ACC112 (cell line): ENCODE measurements at regions not wholly inside any gene's neighbourhood (a gene's known extent, or its start where the extent isn't known, plus 50 kb on each side); places are given as distances from the start of the nearest gene placed in this dataset.
"Not testable (repeated sequence)": the region's sequence is repeated elsewhere in the genome, so short reads cannot be mapped to it uniquely, and the experiment has no call there.

Source experiments
- H2AFZ ChIP-seq: fragments of 200-600 bp; sonication (generic); one replicate; pipeline ENCODE4 v1.6.0; 2017; ENCODE audit warnings: antibody characterized with exemption, low read length; ENCODE audit not compliant: unreplicated experiment
- H3K27ac ChIP-seq: fragments of 200-600 bp; sonication (generic); 2 replicates; pipeline ENCODE4 v1.5.1; 2014; ENCODE audit warnings: low read depth, mild to moderate bottlenecking, antibody characterized with exemption, low read length, moderate library complexity
- H3K27me3 ChIP-seq: fragments of 200-600 bp; sonication (generic); 2 replicates; pipeline ENCODE4 v1.6.1; 2014; ENCODE audit warnings: mild to moderate bottlenecking, antibody characterized with exemption, low read length, moderate library complexity, mixed read lengths; ENCODE audit not compliant: insufficient read depth
- H3K36me3 ChIP-seq: fragments of 200-600 bp; sonication (generic); 2 replicates; pipeline ENCODE4 v1.6.1; 2016; ENCODE audit warnings: mild to moderate bottlenecking, antibody characterized with exemption, low read length, moderate library complexity, mixed read lengths; ENCODE audit not compliant: insufficient read depth
- H3K4me1 ChIP-seq: fragments of 200-600 bp; sonication (generic); one replicate; pipeline ENCODE4 v1.6.1; 2016; ENCODE audit warnings: low read length, mixed read lengths; ENCODE audit not compliant: insufficient read depth, unreplicated experiment, control insufficient read depth
- H3K4me3 ChIP-seq: fragments of 200-600 bp; sonication (generic); 2 replicates; pipeline ENCODE4 v1.5.1; 2014; ENCODE audit warnings: mild to moderate bottlenecking, low read depth, low read length
- H3K79me2 ChIP-seq: fragments of 200-600 bp; sonication (generic); one replicate; pipeline ENCODE4 v1.6.0; 2016; ENCODE audit warnings: low read length; ENCODE audit not compliant: control insufficient read depth, unreplicated experiment, insufficient read depth

- Histone ChIP-seq H3K36me3 (no peaks in the 10 kb centered on the region), H3K4me1 (peaks cover 83% of the 10 kb centered on the region), H3K4me3 (peak overlapping the region; percentile 63), H3K27me3 (no peaks in the 10 kb centered on the region), H3K79me2 (peaks cover 10% of the 10 kb centered on the region), H2AFZ (no peak overlapping the region), H3K27ac (peak overlapping the region; percentile 100)
Measured at GRCh38 chr4:13990596-13991589, 363.4 kb upstream of the BOD1L1 start.

- no peak overlapping the region for H3K4me3 ChIP-seq
- no peaks in the 10 kb centered on the region for H3K27me3 ChIP-seq
- H3K27ac ChIP-seq: peak overlapping the region; percentile 100
- 0 out of 2 replicates have a peak, but pooled peaks cover 3% of the 10 kb centered on the region for H3K36me3 ChIP-seq
- H2AFZ ChIP-seq: no peak overlapping the region
- peaks cover 71% of the 10 kb centered on the region for H3K4me1 ChIP-seq
- peaks cover 10% of the 10 kb centered on the region for H3K79me2 ChIP-seq
Measured at GRCh38 chr4:13992041-13992440, 364.5 kb upstream of the BOD1L1 start.

GRCh38 chr4:13992975-13993520, 365.5 kb upstream of the BOD1L1 start:
- H3K27ac ChIP-seq: no peak overlapping the region
- H3K27me3 ChIP-seq: no peaks in the 10 kb centered on the region
- H3K36me3 ChIP-seq: 0 out of 2 replicates have a peak, but pooled peaks cover 3% of the 10 kb centered on the region
- peaks cover 10% of the 10 kb centered on the region for H3K79me2 ChIP-seq
- H3K4me1 ChIP-seq: peaks cover 61% of the 10 kb centered on the region
- H2AFZ ChIP-seq: no peak overlapping the region
- no peak overlapping the region for H3K4me3 ChIP-seq

GRCh38 chr4:13994016-13994415, 366.5 kb upstream of the BOD1L1 start:
- H3K4me1 ChIP-seq: peaks cover 54% of the 10 kb centered on the region
- H3K79me2 ChIP-seq: peaks cover 10% of the 10 kb centered on the region
- H2AFZ ChIP-seq: no peak overlapping the region
- H3K4me3 ChIP-seq: no peak overlapping the region
- H3K27ac ChIP-seq: no peak overlapping the region
- no peaks in the 10 kb centered on the region for H3K27me3 ChIP-seq
- 0 out of 2 replicates have a peak, but pooled peaks cover 3% of the 10 kb centered on the region for H3K36me3 ChIP-seq

- Histone ChIP-seq H3K4me1 (peaks cover 19% of the 10 kb centered on the region), H3K4me3 (no peak overlapping the region), H3K79me2 (no peaks in the 10 kb centered on the region), H3K27ac (no peak overlapping the region), H3K36me3 (peaks cover 33% of the 10 kb centered on the region), H2AFZ (no peak overlapping the region), H3K27me3 (no peaks in the 10 kb centered on the region)
Measured at GRCh38 chr4:13998850-13999445, 371.4 kb upstream of the BOD1L1 start.

GRCh38 chr4:14000091-14000814, 372.7 kb upstream of the BOD1L1 start:
- no peak overlapping the region for H3K4me3 ChIP-seq
- peaks cover 34% of the 10 kb centered on the region for H3K36me3 ChIP-seq
- no peaks in the 10 kb centered on the region for H3K27me3 ChIP-seq
- H3K4me1 ChIP-seq: peaks cover 11% of the 10 kb centered on the region
- H3K27ac ChIP-seq: no peak overlapping the region
- no peaks in the 10 kb centered on the region for H3K79me2 ChIP-seq
- no peak overlapping the region for H2AFZ ChIP-seq

- H3K79me2 ChIP-seq, H3K27ac ChIP-seq, H2AFZ ChIP-seq, H3K4me3 ChIP-seq, H3K27me3 ChIP-seq: not testable (repeated sequence)
- peaks cover 31% of the 10 kb centered on the region for H3K36me3 ChIP-seq
- H3K4me1 ChIP-seq: peaks cover 10% of the 10 kb centered on the region
Measured at GRCh38 chr4:14002331-14002730, 374.8 kb upstream of the BOD1L1 start.

- H3K79me2 ChIP-seq: no peaks in the 10 kb centered on the region
- H3K4me1 ChIP-seq: no peaks in the 10 kb centered on the region
Measured at GRCh38 chr4:14008494-14008893, 381.0 kb upstream of the BOD1L1 start.

GRCh38 chr4:14018191-14018853, 390.8 kb upstream of the BOD1L1 start:
- H3K79me2 ChIP-seq: no peaks in the 10 kb centered on the region

More at GRCh38 chr4:14008494-14008893, 381.0 kb upstream of the BOD1L1 start:
- Histone ChIP-seq H3K4me3 (no peak overlapping the region), H3K27me3 (no peaks in the 10 kb centered on the region), H3K36me3 (peaks cover 5% of the 10 kb centered on the region; the same call in 1 of the 2 replicates), H3K27ac (no peak overlapping the region), H2AFZ (no peak overlapping the region)

DNA sequence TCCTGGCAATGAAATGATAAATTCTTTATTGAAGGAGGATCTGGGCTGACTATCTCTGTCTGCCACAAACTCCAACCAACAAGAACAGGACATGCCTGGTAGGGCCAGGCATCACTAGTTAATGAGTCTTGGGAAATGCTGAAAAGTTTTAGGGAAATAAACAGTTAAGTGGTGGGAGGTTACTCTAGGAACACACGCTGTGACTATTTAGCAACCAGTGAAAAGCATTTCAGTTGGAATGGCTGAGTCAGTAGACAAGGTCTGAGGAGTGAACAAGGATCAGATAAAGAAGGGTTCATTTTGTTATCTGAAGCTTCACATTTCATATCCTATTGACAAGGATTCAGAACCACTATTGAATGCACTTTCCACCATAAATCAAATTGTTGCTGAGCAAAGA, 394.9 kb upstream of the BOD1L1 start:
- no peak overlapping the region for H2AFZ ChIP-seq

More at GRCh38 chr4:14018191-14018853, 390.8 kb upstream of the BOD1L1 start:
- Histone ChIP-seq H3K27ac (no peak overlapping the region), H3K4me3 (no peak overlapping the region), H3K36me3 (peaks cover 4% of the 10 kb centered on the region), H3K4me1 (peaks cover 14% of the 10 kb centered on the region), H2AFZ (no peak overlapping the region), H3K27me3 (no peaks in the 10 kb centered on the region)

More for the DNA sequence above, 394.9 kb upstream of the BOD1L1 start:
- no peaks in the 10 kb centered on the region for H3K36me3 ChIP-seq
- no peaks in the 10 kb centered on the region for H3K79me2 ChIP-seq
- H3K4me1 ChIP-seq: peaks cover 29% of the 10 kb centered on the region
- H3K27me3 ChIP-seq: no peaks in the 10 kb centered on the region
- H3K27ac ChIP-seq: peak overlapping the region; percentile 44
- H3K4me3 ChIP-seq: no peak overlapping the region
